ENCODE measurements at regions not wholly inside any gene's neighbourhood (a gene's known extent, or its start where the extent isn't known, plus 50 kb on each side); places are given as distances from the start of the nearest gene placed in this dataset.
"Not testable (repeated sequence)": the region's sequence is repeated elsewhere in the genome, so short reads cannot be mapped to it uniquely, and the experiment has no call there.

DNA sequence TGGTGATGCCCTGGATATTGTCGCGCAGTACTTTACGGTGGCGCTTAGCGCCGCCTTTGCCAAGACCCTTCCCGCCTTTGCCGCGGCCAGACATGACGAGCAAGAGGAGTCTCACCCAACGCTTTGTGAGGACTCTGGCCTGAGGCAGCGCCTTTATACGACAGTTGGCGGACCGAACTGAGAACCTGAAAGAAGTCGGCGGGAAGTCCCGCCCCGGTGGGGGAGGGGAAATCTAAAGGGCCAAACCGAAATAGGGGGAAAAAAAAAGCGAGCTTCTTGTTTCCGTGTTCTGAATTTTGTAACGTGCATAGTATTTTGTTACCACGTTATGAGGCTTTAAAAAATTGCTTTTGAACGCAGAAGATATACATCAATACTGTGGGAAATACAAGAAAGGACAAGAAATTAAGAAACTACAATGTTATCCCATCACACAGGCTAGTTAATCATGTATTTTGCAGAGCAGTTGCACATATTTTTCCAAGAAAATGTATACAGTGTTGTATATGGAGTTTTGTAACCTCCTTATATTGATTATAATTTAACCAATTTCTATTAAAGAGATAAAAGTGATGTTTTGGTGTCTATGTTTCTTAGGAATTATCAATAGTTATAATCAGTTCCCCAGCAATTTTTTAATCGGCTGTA is 80.6 kb downstream of the OR2B2 start:
- H3K27ac Mint-ChIP-seq, result peak overlapping the region; percentile 90
- not testable (repeated sequence) for H3K36me3 Mint-ChIP-seq, H3K27me3 Mint-ChIP-seq, H3K9me3 Mint-ChIP-seq
- peaks cover 48% of the 10 kb centered on the region for H3K4me1 Mint-ChIP-seq
- H3K4me3 Mint-ChIP-seq, result peak overlapping the region; percentile 84

DNA sequence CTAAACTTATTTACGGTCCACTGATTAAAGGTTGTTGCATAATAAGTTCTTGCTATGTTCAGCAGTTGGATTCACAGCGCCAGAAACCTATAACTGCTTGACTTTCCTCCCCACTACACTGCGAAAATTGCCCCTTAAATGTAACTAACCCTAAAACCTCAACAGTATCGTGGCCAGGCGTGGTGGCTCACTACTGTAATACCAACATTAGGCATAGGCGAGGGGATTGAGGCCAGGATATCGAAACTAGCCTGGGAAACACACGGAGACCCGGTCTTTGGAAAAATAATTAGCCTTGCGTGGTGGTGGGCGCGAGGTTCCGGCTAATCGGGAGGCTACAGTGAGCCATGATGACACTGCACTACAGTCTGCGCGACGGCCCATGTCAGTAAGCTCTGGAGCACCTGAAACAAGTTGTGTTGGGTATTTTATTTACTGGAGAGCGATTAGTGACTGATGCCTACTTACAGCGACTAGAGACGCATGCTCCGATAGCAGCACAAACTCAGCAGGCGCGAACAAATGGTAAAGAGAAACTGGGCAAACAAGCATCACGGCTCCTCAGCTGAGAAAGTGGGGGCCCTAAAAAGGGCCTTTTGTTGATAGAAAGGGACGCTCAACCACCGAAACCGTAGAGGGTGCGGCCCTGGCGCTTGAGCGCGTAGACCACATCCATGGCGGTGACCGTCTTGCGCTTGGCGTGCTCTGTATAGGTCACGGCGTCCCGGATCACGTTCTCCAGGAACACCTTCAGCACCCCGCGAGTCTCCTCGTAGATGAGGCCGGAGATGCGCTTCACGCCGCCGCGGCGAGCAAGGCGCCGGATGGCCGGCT is 81.4 kb downstream of the OR2B2 start:
- H3K27me3 Mint-ChIP-seq, H3K36me3 Mint-ChIP-seq, H3K9me3 Mint-ChIP-seq: not testable (repeated sequence)
- H3K27ac Mint-ChIP-seq, result peak overlapping the region; percentile 89
- peaks cover 42% of the 10 kb centered on the region for H3K4me1 Mint-ChIP-seq
- H3K4me3 Mint-ChIP-seq, result peak overlapping the region; percentile 84

GRCh38 chr6:27830212-27830599 is 82.0 kb downstream of the OR2B2 start:
- Mint-ChIP-seq H3K27me3 (no peaks in the 10 kb centered on the region), H3K4me3 (peak overlapping the region; percentile 84), H3K9me3 (no peaks in the 10 kb centered on the region), H3K4me1 (peaks cover 44% of the 10 kb centered on the region), H3K36me3 (peaks cover 4% of the 10 kb centered on the region), H3K27ac (peak overlapping the region; percentile 89)

- no peaks in the 10 kb centered on the region for H3K9me3 Mint-ChIP-seq
- H3K4me1 Mint-ChIP-seq, result peaks cover 45% of the 10 kb centered on the region
- H3K27ac Mint-ChIP-seq, result peak overlapping the region; percentile 70
- H3K36me3 Mint-ChIP-seq, result peaks cover 4% of the 10 kb centered on the region
- H3K27me3 Mint-ChIP-seq, result no peaks in the 10 kb centered on the region
- H3K4me3 Mint-ChIP-seq, result peak overlapping the region; percentile 84
Measured at GRCh38 chr6:27829453-27830211, 82.6 kb downstream of the OR2B2 start.

DNA sequence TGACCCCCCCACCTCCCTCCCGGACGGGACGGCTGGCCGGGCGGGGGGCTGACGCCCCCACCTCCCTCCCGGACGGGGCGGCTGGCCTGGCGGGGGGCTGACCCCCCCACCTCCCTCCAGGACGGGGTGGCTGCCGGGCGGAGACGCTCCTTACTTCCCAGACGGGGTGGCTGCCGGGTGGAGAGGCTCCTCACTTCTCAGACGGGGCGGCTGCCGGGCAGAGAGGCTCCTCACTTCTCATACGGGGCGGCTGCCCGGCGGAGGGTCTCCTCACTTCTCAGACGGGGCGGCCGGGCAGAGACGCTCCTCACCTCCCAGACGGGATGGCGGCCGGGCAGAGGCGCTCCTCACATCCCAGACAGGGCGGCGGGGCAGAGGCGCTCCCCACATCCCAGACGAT is 84.7 kb downstream of the OR2B2 start:
- H3K4me3 Mint-ChIP-seq, H3K27ac Mint-ChIP-seq, H3K27me3 Mint-ChIP-seq, H3K36me3 Mint-ChIP-seq, H3K9me3 Mint-ChIP-seq: not testable (repeated sequence)
- H3K4me1 Mint-ChIP-seq, result peaks cover 47% of the 10 kb centered on the region

DNA sequence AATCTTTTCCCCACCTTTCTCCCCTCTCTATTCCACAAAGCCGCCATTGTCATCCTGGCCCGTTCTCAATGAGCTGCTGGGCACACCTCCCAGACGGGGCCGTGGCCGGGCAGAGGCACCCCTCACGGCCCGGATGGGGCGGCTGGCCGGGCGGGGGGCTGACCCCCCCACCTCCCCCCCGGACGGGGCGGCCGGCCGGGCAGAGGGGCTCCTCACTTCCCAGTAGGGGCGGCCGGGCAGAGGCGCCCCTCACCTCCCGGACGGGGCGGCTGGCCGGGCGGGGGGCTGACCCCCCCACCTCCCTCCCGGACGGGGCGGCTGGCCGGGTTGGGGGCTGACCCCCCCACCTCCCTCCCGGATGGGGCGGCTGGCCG is 85.6 kb downstream of the OR2B2 start:
- not testable (repeated sequence) for H3K36me3 Mint-ChIP-seq, H3K4me3 Mint-ChIP-seq, H3K27ac Mint-ChIP-seq, H3K9me3 Mint-ChIP-seq, H3K27me3 Mint-ChIP-seq
- H3K4me1 Mint-ChIP-seq, result peaks cover 45% of the 10 kb centered on the region

- peaks cover 43% of the 10 kb centered on the region for H3K4me1 Mint-ChIP-seq
- H3K36me3 Mint-ChIP-seq, H3K27ac Mint-ChIP-seq, H3K9me3 Mint-ChIP-seq, H3K27me3 Mint-ChIP-seq: not testable (repeated sequence)
- H3K4me3 Mint-ChIP-seq, result peak overlapping the region; percentile 54
Measured at GRCh38 chr6:27825848-27826611, 86.2 kb downstream of the OR2B2 start.

- H3K27ac Mint-ChIP-seq, result peak overlapping the region; percentile 95
- no peaks in the 10 kb centered on the region for H3K27me3 Mint-ChIP-seq
- H3K4me1 Mint-ChIP-seq, result peaks cover 37% of the 10 kb centered on the region
- H3K9me3 Mint-ChIP-seq, result no peaks in the 10 kb centered on the region
- peak overlapping the region; percentile 90 for H3K4me3 Mint-ChIP-seq
- no peaks in the 10 kb centered on the region for H3K36me3 Mint-ChIP-seq
Measured at GRCh38 chr6:27825025-27825793, 87.0 kb downstream of the OR2B2 start.

DNA sequence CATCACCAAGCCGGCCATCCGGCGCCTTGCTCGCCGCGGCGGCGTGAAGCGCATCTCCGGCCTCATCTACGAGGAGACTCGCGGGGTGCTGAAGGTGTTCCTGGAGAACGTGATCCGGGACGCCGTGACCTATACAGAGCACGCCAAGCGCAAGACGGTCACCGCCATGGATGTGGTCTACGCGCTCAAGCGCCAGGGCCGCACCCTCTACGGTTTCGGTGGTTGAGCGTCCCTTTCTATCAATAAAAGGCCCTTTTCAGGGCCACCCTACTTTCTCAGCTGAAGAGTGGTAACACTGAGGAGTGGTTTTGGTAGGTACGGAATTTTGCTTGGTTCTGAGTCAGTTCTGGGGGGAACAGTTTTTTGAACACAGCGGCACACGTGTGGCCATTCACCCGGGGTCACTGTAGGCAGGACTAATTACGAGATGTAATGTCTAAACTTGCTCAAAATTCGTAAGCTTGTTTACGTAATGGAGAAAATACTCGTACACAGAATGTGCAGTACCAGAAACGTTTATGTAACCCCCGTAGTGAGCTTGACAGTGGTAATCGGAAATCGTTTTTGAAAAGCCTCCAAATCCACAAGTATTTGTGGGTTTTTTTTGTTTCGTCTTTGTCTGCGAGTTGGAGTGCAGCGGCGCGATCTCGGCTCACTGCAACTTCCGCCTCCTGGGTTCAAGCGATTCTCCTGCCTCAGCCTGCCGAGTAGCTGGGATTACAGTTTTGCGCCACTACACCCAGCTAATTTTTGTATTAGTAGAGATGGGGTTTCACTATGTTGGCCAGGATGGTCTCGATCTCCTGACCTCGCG is 87.8 kb downstream of the OR2B2 start:
- not testable (repeated sequence) for H3K36me3 Mint-ChIP-seq, H3K27me3 Mint-ChIP-seq, H3K9me3 Mint-ChIP-seq
- peaks cover 29% of the 10 kb centered on the region for H3K4me1 Mint-ChIP-seq
- peak overlapping the region; percentile 90 for H3K4me3 Mint-ChIP-seq
- H3K27ac Mint-ChIP-seq, result peak overlapping the region; percentile 95

GRCh38 chr6:27823714-27824210 is 88.4 kb downstream of the OR2B2 start:
- not testable (repeated sequence) for H3K27me3 Mint-ChIP-seq, H3K9me3 Mint-ChIP-seq, H3K36me3 Mint-ChIP-seq
- Mint-ChIP-seq H3K4me1 (peaks cover 27% of the 10 kb centered on the region), H3K27ac (peak overlapping the region; percentile 98), H3K4me3 (peak overlapping the region; percentile 90)

- Mint-ChIP-seq H3K27me3 (no peaks in the 10 kb centered on the region), H3K4me1 (peaks cover 14% of the 10 kb centered on the region), H3K9me3 (peaks cover 5% of the 10 kb centered on the region), H3K4me3 (no peak overlapping the region), H3K36me3 (peaks cover 2% of the 10 kb centered on the region), H3K27ac (no peak overlapping the region)
Measured at GRCh38 chr6:27816906-27817305, 95.3 kb downstream of the OR2B2 start.

GRCh38 chr6:27814665-27815424 is 97.4 kb downstream of the OR2B2 start:
- peaks cover 33% of the 10 kb centered on the region for H3K4me1 Mint-ChIP-seq
- no peaks in the 10 kb centered on the region for H3K27me3 Mint-ChIP-seq
- peaks cover 5% of the 10 kb centered on the region for H3K9me3 Mint-ChIP-seq
- peak overlapping the region; percentile 89 for H3K4me3 Mint-ChIP-seq
- peaks cover 2% of the 10 kb centered on the region for H3K36me3 Mint-ChIP-seq
- peak overlapping the region; percentile 91 for H3K27ac Mint-ChIP-seq

DNA sequence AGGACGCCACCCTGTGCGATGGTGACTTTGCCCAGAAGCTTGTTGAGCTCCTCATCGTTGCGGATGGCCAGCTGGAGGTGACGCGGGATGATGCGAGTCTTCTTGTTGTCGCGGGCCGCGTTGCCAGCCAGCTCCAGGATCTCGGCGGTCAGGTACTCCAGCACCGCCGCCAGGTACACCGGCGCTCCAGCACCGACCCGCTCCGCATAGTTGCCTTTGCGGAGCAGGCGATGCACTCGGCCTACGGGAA is 97.9 kb downstream of the OR2B2 start:
- peak overlapping the region; percentile 89 for H3K4me3 Mint-ChIP-seq
- H3K36me3 Mint-ChIP-seq, H3K9me3 Mint-ChIP-seq, H3K27me3 Mint-ChIP-seq: not testable (repeated sequence)
- H3K4me1 Mint-ChIP-seq, result peaks cover 36% of the 10 kb centered on the region
- H3K27ac Mint-ChIP-seq, result peak overlapping the region; percentile 91

Data from activated naive CD4-positive, alpha-beta T cell treated with anti-CD3 and anti-CD28 coated beads, Interleukin-2, amount 50 U/mL, for 24 hours (primary cell).